HG02981 (cell line): ENCODE measurements at regions not wholly inside any gene's neighbourhood (a gene's known extent, or its start where the extent isn't known, plus 50 kb on each side); places are given as distances from the start of the nearest gene placed in this dataset.
"Not testable (repeated sequence)": the region's sequence is repeated elsewhere in the genome, so short reads cannot be mapped to it uniquely, and the experiment has no call there.

Experiments
- ATAC-seq: cut with Tn5 transposase; IDR thresholded peaks from one replicate; pipeline ENCODE4 v1.9.1; 2021; ENCODE audit warnings: mild to moderate bottlenecking, moderate library complexity; ENCODE audit not compliant: unreplicated experiment

- ATAC-seq: no peak
These were observed 259.2 kb downstream of the IRS1 start for GRCh38 chr2:226540204-226540994.

GRCh38 chr2:226536410-226536809, 263.2 kb downstream of the IRS1 start:
- ATAC-seq: no peak

- not testable (repeated sequence) for ATAC-seq
These were observed 266.6 kb downstream of the IRS1 start for GRCh38 chr2:226532976-226533375.

GRCh38 chr2:226531061-226531810, 268.4 kb downstream of the IRS1 start:
- ATAC-seq: no peak

- ATAC-seq: no peak
These were observed 270.1 kb downstream of the IRS1 start for GRCh38 chr2:226529556-226529955.

- no peak for ATAC-seq
These were observed 272.9 kb downstream of the IRS1 start for GRCh38 chr2:226526716-226527115.

GRCh38 chr2:226524381-226524843, 275.2 kb downstream of the IRS1 start:
- no peak for ATAC-seq

GRCh38 chr2:226520723-226521122, 278.9 kb downstream of the IRS1 start:
- ATAC-seq: no peak

GRCh38 chr2:226515344-226516055, 284.1 kb downstream of the IRS1 start:
- ATAC-seq: no peak

- ATAC-seq: no peak
These were observed 284.7 kb downstream of the IRS1 start for GRCh38 chr2:226514895-226515294.

GRCh38 chr2:226511311-226511710, 288.3 kb downstream of the IRS1 start:
- no peak for ATAC-seq

- no peak for ATAC-seq
These were observed 290.9 kb downstream of the IRS1 start for GRCh38 chr2:226508683-226509082.

- no peak for ATAC-seq
These were observed 291.6 kb downstream of the IRS1 start for GRCh38 chr2:226508005-226508404.

- ATAC-seq: no peak
These were observed 302.3 kb downstream of the IRS1 start for GRCh38 chr2:226497146-226497909.

- no peak for ATAC-seq
These were observed 303.4 kb downstream of the IRS1 start for GRCh38 chr2:226496273-226496550.

- no peak for ATAC-seq
These were observed 304.0 kb downstream of the IRS1 start for GRCh38 chr2:226495466-226496272.

GRCh38 chr2:226491112-226491511, 308.5 kb downstream of the IRS1 start:
- ATAC-seq: no peak

- peak; percentile 46 for ATAC-seq
These were observed 309.7 kb downstream of the IRS1 start for GRCh38 chr2:226489775-226490541.

GRCh38 chr2:226488034-226488433, 311.6 kb downstream of the IRS1 start:
- no peak for ATAC-seq
